Endodermal cell (in vitro differentiated cells): ENCODE measurements at regions not wholly inside any gene's neighbourhood (a gene's known extent, or its start where the extent isn't known, plus 50 kb on each side); places are given as distances from the start of the nearest gene placed in this dataset.
A peak's percentile ranks its signal among the peaks of the same experiment; 100 is the strongest.

ENCODE experiments used
- DNase-seq: peaks from one replicate; pipeline ENCODE4 v3.0.0-alpha.2; 2017
- H3K27ac ChIP-seq: 2 replicates; pipeline ENCODE4 v1.5.1; 2013; ENCODE audit warnings: mild to moderate bottlenecking, low read depth, low read length, moderate library complexity
- H3K27me3 ChIP-seq: 2 replicates; pipeline ENCODE4 v1.6.1; 2013; ENCODE audit warnings: mild to moderate bottlenecking, low read length, moderate library complexity; ENCODE audit not compliant: insufficient read depth, control insufficient read depth, poor library complexity, severe bottlenecking
- H3K36me3 ChIP-seq: 2 replicates; pipeline ENCODE4 v1.7.0; 2013; ENCODE audit warnings: mild to moderate bottlenecking, low read length, moderate library complexity; ENCODE audit not compliant: control insufficient read depth, insufficient read depth
- H3K4me1 ChIP-seq: one replicate; pipeline ENCODE4 v1.7.0; 2013; ENCODE audit warnings: low read length; ENCODE audit not compliant: control insufficient read depth, insufficient read depth
- H3K4me3 ChIP-seq: 2 replicates; pipeline ENCODE4 v1.5.1; 2013; ENCODE audit warnings: mild to moderate bottlenecking, low read length, moderate library complexity
- H3K9ac ChIP-seq: 2 replicates; pipeline ENCODE4 v1.6.1; 2013; ENCODE audit warnings: mild to moderate bottlenecking, low read length, moderate library complexity; ENCODE audit not compliant: poor library complexity, severe bottlenecking; ENCODE audit errors: extremely low read depth
- H3K9me3 ChIP-seq: 2 replicates; pipeline ENCODE4 v1.6.1; 2013; ENCODE audit warnings: mild to moderate bottlenecking, low read length, moderate library complexity; ENCODE audit not compliant: control insufficient read depth
- H3K27ac Mint-ChIP-seq: 2 replicates; pipeline ENCODE4 v1.8.0; 2020; ENCODE audit warnings: mixed read lengths
- H3K27me3 Mint-ChIP-seq: 2 replicates; pipeline ENCODE4 v1.8.0; 2021; ENCODE audit warnings: mild to moderate bottlenecking, mixed read lengths; ENCODE audit not compliant: insufficient read depth
- H3K36me3 Mint-ChIP-seq: 2 replicates; pipeline ENCODE4 v1.8.0; 2020; ENCODE audit warnings: low read depth, mixed read lengths
- H3K4me1 Mint-ChIP-seq: 2 replicates; pipeline ENCODE4 v1.8.0; 2020; ENCODE audit warnings: mixed read lengths
- H3K4me3 Mint-ChIP-seq: 2 replicates; pipeline ENCODE4 v1.8.0; 2020; ENCODE audit warnings: mild to moderate bottlenecking, moderate library complexity, mixed read lengths
- H3K9me3 Mint-ChIP-seq: 2 replicates; pipeline ENCODE4 v1.8.0; 2020; ENCODE audit warnings: mild to moderate bottlenecking, mixed read lengths
- WGBS, 2 experiments: methylation state at CpG; one replicate each; pipeline versions ENCODE4 v1.1.5 to v1.1.7; 2013; ENCODE audit warnings: missing lambda C conversion rate in 2 of 2, mixed read lengths in 1 of 2; ENCODE audit not compliant: insufficient coverage in 1 of 2, insufficient read length in 1 of 2; 5-methylcytosine and 5-hydroxymethylcytosine counted together
- TF ChIP-seq, protein P1 (sequence below): fragments of 200-600 bp; sonication (generic); conservative IDR thresholded peaks from 2 replicates; pipeline ENCODE4 v1.5.0; 2021; ENCODE audit warnings: antibody characterized with exemption, mild to moderate bottlenecking

DNA sequence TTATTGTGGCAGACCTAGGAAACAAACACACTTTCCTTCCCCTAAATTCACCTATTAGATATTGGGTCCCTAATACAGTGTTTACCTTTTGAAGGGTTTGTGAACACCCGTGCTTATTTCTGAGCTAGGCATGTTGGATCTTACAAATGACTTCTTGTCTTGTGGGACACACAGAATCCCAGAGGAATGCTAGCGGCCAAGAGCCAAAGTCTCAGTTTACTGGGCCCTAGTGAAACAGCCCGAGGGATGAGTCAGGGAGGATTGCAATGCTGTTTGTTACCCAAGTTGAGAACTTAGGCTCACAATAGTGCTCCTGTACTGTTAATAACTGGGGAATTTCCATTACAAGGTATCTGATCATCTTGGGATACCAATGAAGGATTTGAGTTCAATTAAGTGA, 100.1 kb upstream of the AKT3 start:
- no peak for DNase-seq
- H3K27me3 Mint-ChIP-seq, result peaks cover 15% of the 10 kb centered on the region
- no peak overlapping the region for H3K4me3 ChIP-seq
- H3K36me3 Mint-ChIP-seq, result no peaks in the 10 kb centered on the region
- WGBS, 2 experiments, result 86 to 88% methylated on average over 3 of the region's 3 CpGs
- H3K27ac Mint-ChIP-seq, result no peak overlapping the region
- H3K4me3 Mint-ChIP-seq, result no peak overlapping the region
- H3K9me3 Mint-ChIP-seq, result no peaks in the 10 kb centered on the region
- H3K4me1 Mint-ChIP-seq, result no peaks in the 10 kb centered on the region
- TF ChIP-seq, protein P1, sequence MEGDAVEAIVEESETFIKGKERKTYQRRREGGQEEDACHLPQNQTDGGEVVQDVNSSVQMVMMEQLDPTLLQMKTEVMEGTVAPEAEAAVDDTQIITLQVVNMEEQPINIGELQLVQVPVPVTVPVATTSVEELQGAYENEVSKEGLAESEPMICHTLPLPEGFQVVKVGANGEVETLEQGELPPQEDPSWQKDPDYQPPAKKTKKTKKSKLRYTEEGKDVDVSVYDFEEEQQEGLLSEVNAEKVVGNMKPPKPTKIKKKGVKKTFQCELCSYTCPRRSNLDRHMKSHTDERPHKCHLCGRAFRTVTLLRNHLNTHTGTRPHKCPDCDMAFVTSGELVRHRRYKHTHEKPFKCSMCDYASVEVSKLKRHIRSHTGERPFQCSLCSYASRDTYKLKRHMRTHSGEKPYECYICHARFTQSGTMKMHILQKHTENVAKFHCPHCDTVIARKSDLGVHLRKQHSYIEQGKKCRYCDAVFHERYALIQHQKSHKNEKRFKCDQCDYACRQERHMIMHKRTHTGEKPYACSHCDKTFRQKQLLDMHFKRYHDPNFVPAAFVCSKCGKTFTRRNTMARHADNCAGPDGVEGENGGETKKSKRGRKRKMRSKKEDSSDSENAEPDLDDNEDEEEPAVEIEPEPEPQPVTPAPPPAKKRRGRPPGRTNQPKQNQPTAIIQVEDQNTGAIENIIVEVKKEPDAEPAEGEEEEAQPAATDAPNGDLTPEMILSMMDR, result no peak
- no peaks in the 10 kb centered on the region for H3K27me3 ChIP-seq
- H3K9ac ChIP-seq, result no peak overlapping the region
- H3K4me1 ChIP-seq, result no peaks in the 10 kb centered on the region
- no peaks in the 10 kb centered on the region for H3K36me3 ChIP-seq
- no peak overlapping the region for H3K27ac ChIP-seq
- no peaks in the 10 kb centered on the region for H3K9me3 ChIP-seq

DNA sequence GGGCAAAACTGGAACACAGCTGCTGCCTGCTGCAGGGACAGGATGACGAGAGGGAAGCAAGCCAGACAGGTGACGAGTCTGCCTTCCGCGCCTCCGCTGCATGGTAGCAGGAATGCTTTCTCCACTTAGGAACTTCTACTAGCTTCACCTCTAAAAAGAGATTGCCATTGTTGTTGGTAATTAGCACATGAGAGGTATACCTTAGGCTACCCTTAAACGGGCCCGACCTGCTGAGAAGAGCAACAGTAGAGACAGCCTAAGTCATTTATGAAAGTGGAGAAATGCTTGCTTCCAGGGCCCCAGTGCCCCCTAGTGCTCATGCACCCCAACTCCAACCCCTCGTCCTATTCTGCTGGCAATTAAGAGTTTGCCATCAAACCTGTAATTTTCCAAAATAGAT, 96.9 kb upstream of the AKT3 start:
- Histone ChIP-seq H3K9ac (no peak overlapping the region), H3K4me3 (no peak overlapping the region), H3K9me3 (no peaks in the 10 kb centered on the region), H3K27ac (no peak overlapping the region), H3K36me3 (no peaks in the 10 kb centered on the region), H3K4me1 (no peaks in the 10 kb centered on the region), H3K27me3 (peaks cover 8% of the 10 kb centered on the region)
- Mint-ChIP-seq H3K27me3 (peaks cover 26% of the 10 kb centered on the region), H3K9me3 (no peaks in the 10 kb centered on the region), H3K4me1 (peaks cover 4% of the 10 kb centered on the region), H3K27ac (no peak overlapping the region), H3K4me3 (no peak overlapping the region), H3K36me3 (no peaks in the 10 kb centered on the region)
- TF ChIP-seq, protein P1, result peak; percentile 78
- 39 to 55% methylated on average over 3 to 8 of the region's 8 CpGs for WGBS, 2 experiments
- DNase-seq, result peak; percentile 82

DNA sequence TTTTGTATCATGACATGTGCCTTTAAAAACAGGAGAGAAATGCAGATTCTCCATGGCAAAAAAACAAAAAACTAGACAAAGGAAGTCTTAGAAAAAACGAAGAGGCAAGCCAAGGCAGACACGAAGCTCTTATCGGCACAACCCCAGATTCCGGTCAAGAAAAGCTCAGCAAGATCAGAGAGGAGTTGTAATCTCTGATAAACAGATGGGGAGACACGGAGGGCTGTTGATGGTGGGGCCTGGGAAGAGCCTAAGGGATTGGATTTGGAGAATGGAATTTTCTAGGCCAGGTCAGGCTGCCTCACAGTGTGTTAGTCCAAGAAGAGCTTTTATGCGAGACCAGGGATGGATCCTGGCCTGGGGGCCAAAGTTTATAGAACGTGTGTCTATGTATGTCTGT, 96.2 kb upstream of the AKT3 start:
- Mint-ChIP-seq H3K36me3 (no peaks in the 10 kb centered on the region), H3K27ac (no peak overlapping the region), H3K4me3 (no peak overlapping the region), H3K9me3 (no peaks in the 10 kb centered on the region), H3K27me3 (peaks cover 29% of the 10 kb centered on the region), H3K4me1 (peaks cover 4% of the 10 kb centered on the region)
- DNase-seq, result no peak
- Histone ChIP-seq H3K4me3 (no peak overlapping the region), H3K4me1 (no peaks in the 10 kb centered on the region), H3K9me3 (no peaks in the 10 kb centered on the region), H3K9ac (no peak overlapping the region), H3K36me3 (no peaks in the 10 kb centered on the region), H3K27ac (no peak overlapping the region), H3K27me3 (peaks cover 8% of the 10 kb centered on the region)
- TF ChIP-seq, protein P1, result no peak
- WGBS, 2 experiments, result 87 to 94% methylated on average over 6 to 7 of the region's 7 CpGs
